ENCODE measurements at regions not wholly inside any gene's neighbourhood (a gene's known extent, or its start where the extent isn't known, plus 50 kb on each side); places are given as distances from the start of the nearest gene placed in this dataset.

DNA sequence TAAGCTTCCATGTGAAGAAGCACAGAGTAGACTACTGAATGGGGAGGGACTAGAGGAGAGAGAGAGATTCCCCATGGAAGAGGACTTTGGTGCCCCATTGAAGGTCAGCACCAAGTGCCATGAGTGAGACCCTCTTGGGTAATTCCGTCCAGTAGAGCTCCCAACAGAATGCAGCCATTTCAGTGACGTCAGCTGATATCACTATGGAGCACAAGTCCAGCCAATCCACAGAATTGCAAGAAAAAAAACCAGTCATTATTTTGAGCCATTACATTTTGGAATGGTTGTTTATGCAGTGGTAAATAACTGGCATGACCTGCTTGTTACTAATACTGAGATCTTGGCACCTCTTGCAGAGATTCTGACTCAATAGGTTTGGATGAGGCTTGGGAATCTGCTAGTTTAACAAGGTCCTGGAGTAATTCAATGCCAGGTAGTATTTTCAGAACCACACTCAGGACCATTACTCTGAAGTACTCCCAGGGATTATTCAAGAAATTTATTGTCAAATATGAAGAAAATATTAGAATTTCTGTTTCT is 52.6 kb upstream of the SP8 start:
- DNase-seq, result no peak
- no peaks in the 10 kb centered on the region for H3K27me3 Mint-ChIP-seq (ENCODE audit: unreplicated experiment)
- TF ChIP-seq, protein P1, sequence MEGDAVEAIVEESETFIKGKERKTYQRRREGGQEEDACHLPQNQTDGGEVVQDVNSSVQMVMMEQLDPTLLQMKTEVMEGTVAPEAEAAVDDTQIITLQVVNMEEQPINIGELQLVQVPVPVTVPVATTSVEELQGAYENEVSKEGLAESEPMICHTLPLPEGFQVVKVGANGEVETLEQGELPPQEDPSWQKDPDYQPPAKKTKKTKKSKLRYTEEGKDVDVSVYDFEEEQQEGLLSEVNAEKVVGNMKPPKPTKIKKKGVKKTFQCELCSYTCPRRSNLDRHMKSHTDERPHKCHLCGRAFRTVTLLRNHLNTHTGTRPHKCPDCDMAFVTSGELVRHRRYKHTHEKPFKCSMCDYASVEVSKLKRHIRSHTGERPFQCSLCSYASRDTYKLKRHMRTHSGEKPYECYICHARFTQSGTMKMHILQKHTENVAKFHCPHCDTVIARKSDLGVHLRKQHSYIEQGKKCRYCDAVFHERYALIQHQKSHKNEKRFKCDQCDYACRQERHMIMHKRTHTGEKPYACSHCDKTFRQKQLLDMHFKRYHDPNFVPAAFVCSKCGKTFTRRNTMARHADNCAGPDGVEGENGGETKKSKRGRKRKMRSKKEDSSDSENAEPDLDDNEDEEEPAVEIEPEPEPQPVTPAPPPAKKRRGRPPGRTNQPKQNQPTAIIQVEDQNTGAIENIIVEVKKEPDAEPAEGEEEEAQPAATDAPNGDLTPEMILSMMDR (IDR thresholded peaks at IDR 0.05; ENCODE audit: partially characterized antibody, unreplicated experiment), result no peak
- no peaks in the 10 kb centered on the region for H3K36me3 Mint-ChIP-seq (ENCODE audit: unreplicated experiment)
- H3K27ac Mint-ChIP-seq (ENCODE audit: unreplicated experiment), result no peak overlapping the region
- no peak overlapping the region for H3K4me3 Mint-ChIP-seq (ENCODE audit: unreplicated experiment)
- H3K4me1 Mint-ChIP-seq (ENCODE audit: low read depth, unreplicated experiment), result no peaks in the 10 kb centered on the region
- no peaks in the 10 kb centered on the region for H3K9me3 Mint-ChIP-seq (ENCODE audit: unreplicated experiment)

DNA sequence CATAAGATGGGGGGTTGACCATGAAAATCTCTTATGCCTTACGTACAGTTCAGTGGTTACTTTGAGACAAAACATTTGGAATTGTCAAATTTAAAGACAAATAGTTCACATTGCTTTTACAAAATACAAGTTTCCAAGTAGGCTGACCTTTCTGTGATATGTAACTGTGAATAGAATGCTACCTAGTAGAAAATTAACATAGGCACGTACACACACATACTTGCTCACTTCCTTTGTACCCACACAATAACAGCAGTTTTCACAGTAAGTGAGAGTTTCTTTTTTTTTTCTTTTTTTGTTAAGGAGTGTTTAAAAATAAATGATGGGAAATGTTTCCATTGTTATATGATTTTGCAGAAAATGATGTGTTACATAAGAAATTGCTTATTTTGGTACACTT is 53.3 kb upstream of the SP8 start:
- DNase-seq, result no peak
- H3K9me3 Mint-ChIP-seq (ENCODE audit: unreplicated experiment), result no peaks in the 10 kb centered on the region
- no peaks in the 10 kb centered on the region for H3K4me1 Mint-ChIP-seq (ENCODE audit: low read depth, unreplicated experiment)
- TF ChIP-seq, protein P1 (IDR thresholded peaks at IDR 0.05; ENCODE audit: partially characterized antibody, unreplicated experiment), result no peak
- no peak overlapping the region for H3K27ac Mint-ChIP-seq (ENCODE audit: unreplicated experiment)
- no peaks in the 10 kb centered on the region for H3K36me3 Mint-ChIP-seq (ENCODE audit: unreplicated experiment)
- no peaks in the 10 kb centered on the region for H3K27me3 Mint-ChIP-seq (ENCODE audit: unreplicated experiment)
- H3K4me3 Mint-ChIP-seq (ENCODE audit: unreplicated experiment), result no peak overlapping the region

DNA sequence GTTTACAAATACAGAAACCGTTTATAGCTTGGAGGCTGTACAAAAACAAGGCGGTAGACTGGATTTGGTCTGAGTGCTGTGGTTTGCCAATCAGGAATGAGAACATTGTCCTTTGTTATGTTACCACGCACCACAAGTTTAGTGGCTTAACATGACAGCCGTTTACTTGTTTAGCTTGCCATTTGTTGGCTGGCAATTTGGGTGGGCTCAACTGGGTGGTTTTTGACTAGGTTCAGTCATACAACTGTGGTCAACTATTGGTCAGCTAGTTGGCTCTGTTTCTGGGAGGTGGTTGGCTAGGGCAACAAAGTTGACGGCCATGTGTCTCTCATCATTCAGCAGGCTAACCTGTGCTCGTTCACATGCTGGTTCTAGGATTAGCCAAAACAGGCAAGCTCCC is 60.1 kb upstream of the SP8 start:
- DNase-seq, result no peak
- H3K9me3 Mint-ChIP-seq (ENCODE audit: unreplicated experiment), result no peaks in the 10 kb centered on the region
- no peaks in the 10 kb centered on the region for H3K27me3 Mint-ChIP-seq (ENCODE audit: unreplicated experiment)
- no peaks in the 10 kb centered on the region for H3K36me3 Mint-ChIP-seq (ENCODE audit: unreplicated experiment)
- no peak overlapping the region for H3K4me3 Mint-ChIP-seq (ENCODE audit: unreplicated experiment)
- TF ChIP-seq, protein P1 (IDR thresholded peaks at IDR 0.05; ENCODE audit: partially characterized antibody, unreplicated experiment), result no peak
- H3K27ac Mint-ChIP-seq (ENCODE audit: unreplicated experiment), result no peak overlapping the region
- no peaks in the 10 kb centered on the region for H3K4me1 Mint-ChIP-seq (ENCODE audit: low read depth, unreplicated experiment)

DNA sequence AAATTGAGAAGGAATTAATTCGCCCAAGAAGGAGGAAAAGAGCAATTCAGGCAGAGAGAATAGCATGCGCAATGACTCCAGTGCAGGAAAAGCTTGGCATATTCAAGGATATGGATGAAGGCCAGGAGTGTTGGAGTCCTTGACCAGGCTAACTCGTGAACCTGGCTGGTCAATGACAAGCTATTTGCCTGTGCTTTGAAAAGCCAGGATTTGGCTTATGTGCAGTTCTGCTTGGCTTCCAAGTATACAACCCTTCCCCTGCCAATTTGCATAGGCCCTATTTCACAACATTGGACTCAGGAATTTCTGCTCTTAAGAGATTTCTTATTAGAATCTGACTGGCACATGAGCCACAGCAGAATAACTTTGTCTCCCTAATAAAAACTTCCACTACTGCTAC is 72.3 kb upstream of the SP8 start:
- no peak overlapping the region for H3K4me3 Mint-ChIP-seq (ENCODE audit: unreplicated experiment)
- H3K27ac Mint-ChIP-seq (ENCODE audit: unreplicated experiment), result no peak overlapping the region
- DNase-seq, result no peak
- H3K27me3 Mint-ChIP-seq (ENCODE audit: unreplicated experiment), result no peaks in the 10 kb centered on the region
- no peaks in the 10 kb centered on the region for H3K36me3 Mint-ChIP-seq (ENCODE audit: unreplicated experiment)
- TF ChIP-seq, protein P1 (IDR thresholded peaks at IDR 0.05; ENCODE audit: partially characterized antibody, unreplicated experiment), result no peak
- no peaks in the 10 kb centered on the region for H3K4me1 Mint-ChIP-seq (ENCODE audit: low read depth, unreplicated experiment)
- H3K9me3 Mint-ChIP-seq (ENCODE audit: unreplicated experiment), result peaks cover 1% of the 10 kb centered on the region

DNA sequence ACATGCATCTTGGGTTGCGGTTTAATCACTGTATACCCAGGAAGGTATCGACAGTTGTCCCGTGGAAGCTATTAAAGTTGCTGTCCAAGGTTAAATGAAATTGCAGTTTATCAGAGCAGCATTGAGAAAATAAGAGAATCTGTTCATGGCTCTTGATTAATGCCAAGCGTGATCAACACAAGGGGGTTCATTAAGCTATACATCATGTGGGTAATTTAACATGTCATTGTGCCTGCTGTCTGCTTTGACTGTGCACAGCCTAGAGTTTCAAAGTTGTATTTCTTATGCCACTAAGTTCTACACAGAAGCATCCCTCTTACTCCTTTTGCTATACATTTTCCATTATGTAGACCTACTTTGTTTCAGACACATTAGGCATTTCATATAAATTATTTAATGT is 74.8 kb upstream of the SP8 start:
- no peak for DNase-seq
- Mint-ChIP-seq H3K27me3 (ENCODE audit: unreplicated experiment) (no peaks in the 10 kb centered on the region), H3K4me3 (ENCODE audit: unreplicated experiment) (no peak overlapping the region), H3K4me1 (ENCODE audit: low read depth, unreplicated experiment) (no peaks in the 10 kb centered on the region), H3K36me3 (ENCODE audit: unreplicated experiment) (no peaks in the 10 kb centered on the region), H3K27ac (ENCODE audit: unreplicated experiment) (no peak overlapping the region), H3K9me3 (ENCODE audit: unreplicated experiment) (peaks cover 1% of the 10 kb centered on the region)
- TF ChIP-seq, protein P1 (IDR thresholded peaks at IDR 0.05; ENCODE audit: partially characterized antibody, unreplicated experiment), result no peak
